B cell (primary cell): ENCODE measurements at regions not wholly inside any gene's neighbourhood (a gene's known extent, or its start where the extent isn't known, plus 50 kb on each side); places are given as distances from the start of the nearest gene placed in this dataset.

Source experiments
- ATAC-seq: fragments of 200-7000 bp; cut with Tn5 transposase; one replicate; pipeline ENCODE4 v1.10.0; 2021; ENCODE audit warnings: low read depth, mild to moderate bottlenecking, moderate number of reproducible peaks, moderate library complexity
- CTCF ChIA-PET: fragments of 350-600 bp; sonication (Branson Sonifier 250); formaldehyde crosslinking; loops from one replicate; lab custom pipeline; 2021; ENCODE audit warnings: antibody characterized with exemption, inconsistent platforms; lab: Charles Lee
- POLR2A ChIA-PET: fragments of 350-600 bp; sonication (Branson Sonifier 250); formaldehyde crosslinking; loops from one replicate; lab custom pipeline; 2021; ENCODE audit warnings: antibody characterized with exemption; lab: Charles Lee
- DNase-seq: peaks from one replicate; pipeline ENCODE4 v3.0.0; 2013
- H2AFZ ChIP-seq: 2 replicates; pipeline ENCODE4 v1.6.1; 2012; ENCODE audit warnings: mild to moderate bottlenecking, low read depth, low read length; ENCODE audit not compliant: insufficient read depth, poor library complexity, severe bottlenecking
- H3K27ac ChIP-seq, 2 donors: 1 replicate in 1 of 2; 2 replicates in 1 of 2; pipeline ENCODE4 v1.5.1; 2012 to 2013; ENCODE audit warnings: low read length in 2 of 2, mild to moderate bottlenecking in 2 of 2, moderate library complexity in 1 of 2
- H3K27me3 ChIP-seq, 4 experiments: fragments of 200-600 bp in 1 of 4; sonication (generic) in 1 of 4; replicated peaks in 1 of 4; 1 replicate in 2 of 4; 2 replicates in 2 of 4; pipeline versions ENCODE4 v1.6.1 to v1.7.0; 2013 to 2016; ENCODE audit warnings: low read length in 3 of 4, mild to moderate bottlenecking in 2 of 4, mixed read lengths in 1 of 4, moderate library complexity in 1 of 4; ENCODE audit not compliant: insufficient read depth in 4 of 4, control insufficient read depth in 3 of 4; ENCODE audit errors: control extremely low read depth in 1 of 4
- H3K36me3 ChIP-seq, 2 experiments: replicated peaks in 1 of 2; 1 replicate in 1 of 2; 2 replicates in 1 of 2; pipeline versions ENCODE4 v1.6.1 to v1.7.1; 2013; ENCODE audit warnings: low read length in 1 of 2; ENCODE audit not compliant: insufficient read depth in 2 of 2, control insufficient read depth in 1 of 2; ENCODE audit errors: control extremely low read depth in 1 of 2, extremely low read depth in 1 of 2
- H3K4me1 ChIP-seq, 2 donors: fragments of 200-600 bp in 1 of 2; sonication (generic) in 1 of 2; 1 replicate in 1 of 2; 2 replicates in 1 of 2; pipeline versions ENCODE4 v1.5.1 to v1.6.1; 2013 to 2017; ENCODE audit warnings: low read length in 2 of 2; ENCODE audit not compliant: control insufficient read depth in 2 of 2, insufficient read depth in 2 of 2
- H3K4me2 ChIP-seq: replicated peaks from 2 replicates; pipeline ENCODE3; 2012; ENCODE audit warnings: mild to moderate bottlenecking, low read depth, low read length; ENCODE audit not compliant: poor library complexity, severe bottlenecking
- H3K4me3 ChIP-seq, 5 experiments: fragments of 200-600 bp in 1 of 5; sonication (generic) in 1 of 5; 1 replicate in 3 of 5; 2 replicates in 2 of 5; pipeline versions ENCODE4 v1.5.1 to v1.7.0; 2011 to 2016; ENCODE audit warnings: low read length in 4 of 5, mild to moderate bottlenecking in 4 of 5, low read depth in 2 of 5, control low read depth in 1 of 5, moderate library complexity in 1 of 5; ENCODE audit not compliant: insufficient read depth in 1 of 5; ENCODE audit errors: control extremely low read depth in 1 of 5, extremely low read depth in 1 of 5
- H3K79me2 ChIP-seq: fragments of 200-600 bp; sonication (generic); one replicate; pipeline ENCODE4 v1.6.0; 2016; ENCODE audit warnings: low read length; ENCODE audit not compliant: control insufficient read depth, insufficient read depth
- H3K9ac ChIP-seq: fragments of 200-600 bp; sonication (generic); 2 replicates; pipeline ENCODE4 v1.6.1; 2017; ENCODE audit warnings: mild to moderate bottlenecking, low read length, moderate library complexity
- H3K9me3 ChIP-seq, 3 donors: one replicate each; pipeline versions ENCODE4 v1.6.1 to v1.7.1; 2013; ENCODE audit warnings: low read length in 2 of 3; ENCODE audit not compliant: control insufficient read depth in 2 of 3, insufficient read depth in 1 of 3; ENCODE audit errors: control extremely low read depth in 1 of 3
- H4K20me1 ChIP-seq: 2 replicates; pipeline ENCODE4 v1.6.0; 2012; ENCODE audit warnings: mild to moderate bottlenecking, low read length; ENCODE audit not compliant: insufficient read depth, control insufficient read depth, poor library complexity, severe bottlenecking
- H3K27ac Mint-ChIP-seq: one replicate; pipeline ENCODE4 v1.8.0; 2021; ENCODE audit warnings: mixed read lengths
- H3K27me3 Mint-ChIP-seq: one replicate; pipeline ENCODE4 v1.8.0; 2021; ENCODE audit warnings: mixed read lengths
- H3K4me1 Mint-ChIP-seq: one replicate; pipeline ENCODE4 v1.8.0; 2021; ENCODE audit warnings: mixed read lengths
- H3K4me3 Mint-ChIP-seq: one replicate; pipeline ENCODE4 v1.8.0; 2021; ENCODE audit warnings: mixed read lengths
- H3K9me3 Mint-ChIP-seq: one replicate; pipeline ENCODE4 v1.8.0; 2022; ENCODE audit warnings: mixed read lengths; ENCODE audit not compliant: insufficient read depth
- EZH2 ChIP-seq: IDR thresholded peaks from 2 replicates; pipeline ENCODE4 v1.6.1; 2012; ENCODE audit warnings: borderline replicate concordance, low read depth, mild to moderate bottlenecking, moderate library complexity, low read length; ENCODE audit not compliant: insufficient read depth, poor library complexity, severe bottlenecking
- WGBS: methylation state at CpG from one replicate; pipeline ENCODE4 v1.1.5; 2013; ENCODE audit warnings: missing lambda C conversion rate; ENCODE audit not compliant: insufficient coverage; 5-methylcytosine and 5-hydroxymethylcytosine counted together
- intact Hi-C: fragments of 100-400 bp; cut with micrococcal nuclease; formaldehyde crosslinking; loops from one replicate; pipeline ENCODE4 v1.10.0; 2022
- TF ChIP-seq, protein P1 (sequence below): fragments of 200-600 bp; IDR thresholded peaks from one replicate; pipeline ENCODE4 v1.8.0; 2022; ENCODE audit warnings: antibody characterized with exemption, mild to moderate bottlenecking

DNA sequence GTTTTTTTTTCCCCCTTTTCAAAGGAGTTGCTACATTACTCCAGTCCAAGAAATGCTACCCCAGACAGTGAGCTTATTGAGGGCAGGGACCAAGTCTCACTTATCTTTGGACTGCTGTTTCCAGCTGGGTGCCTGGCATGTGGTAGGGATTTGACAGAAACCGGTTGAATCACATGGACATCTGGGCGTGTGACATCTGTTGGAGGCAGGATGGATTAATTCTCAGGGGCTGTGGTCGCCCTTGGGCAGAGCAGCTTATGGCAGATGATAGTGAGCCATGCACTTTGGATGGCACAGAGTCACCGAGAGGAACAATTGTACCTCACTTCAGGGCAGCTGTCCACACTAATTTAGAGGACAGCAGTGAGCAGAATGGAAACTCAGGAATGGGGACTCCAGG is 254.6 kb upstream of the ID2 start:
- Histone ChIP-seq H4K20me1 (no peaks in the 10 kb centered on the region), H3K4me2 (no peak overlapping the region), H3K9ac (no peak overlapping the region), H3K4me1 (no peaks in the 10 kb centered on the region), H3K36me3 (no peaks in the 10 kb centered on the region), H3K9me3 (peaks cover 0 to 5% (median 0%) of the 10 kb centered on the region in 3 donors), H3K4me3 (no peak overlapping the region), H3K27ac (no peak overlapping the region), H3K27me3 (peaks cover 0 to 17% (median 4%) of the 10 kb centered on the region in 4 experiments), H2AFZ (no peak overlapping the region), H3K79me2 (no peaks in the 10 kb centered on the region)
- Mint-ChIP-seq H3K4me1 (peaks cover 2% of the 10 kb centered on the region), H3K27ac (no peak overlapping the region), H3K27me3 (peaks cover 40% of the 10 kb centered on the region), H3K4me3 (no peak overlapping the region), H3K9me3 (no peaks in the 10 kb centered on the region)
- CTCF ChIA-PET = no interaction called here
- WGBS = 93% methylated on average over 4 of the region's 4 CpGs
- no peak for TF ChIP-seq EZH2
- TF ChIP-seq, protein P1, sequence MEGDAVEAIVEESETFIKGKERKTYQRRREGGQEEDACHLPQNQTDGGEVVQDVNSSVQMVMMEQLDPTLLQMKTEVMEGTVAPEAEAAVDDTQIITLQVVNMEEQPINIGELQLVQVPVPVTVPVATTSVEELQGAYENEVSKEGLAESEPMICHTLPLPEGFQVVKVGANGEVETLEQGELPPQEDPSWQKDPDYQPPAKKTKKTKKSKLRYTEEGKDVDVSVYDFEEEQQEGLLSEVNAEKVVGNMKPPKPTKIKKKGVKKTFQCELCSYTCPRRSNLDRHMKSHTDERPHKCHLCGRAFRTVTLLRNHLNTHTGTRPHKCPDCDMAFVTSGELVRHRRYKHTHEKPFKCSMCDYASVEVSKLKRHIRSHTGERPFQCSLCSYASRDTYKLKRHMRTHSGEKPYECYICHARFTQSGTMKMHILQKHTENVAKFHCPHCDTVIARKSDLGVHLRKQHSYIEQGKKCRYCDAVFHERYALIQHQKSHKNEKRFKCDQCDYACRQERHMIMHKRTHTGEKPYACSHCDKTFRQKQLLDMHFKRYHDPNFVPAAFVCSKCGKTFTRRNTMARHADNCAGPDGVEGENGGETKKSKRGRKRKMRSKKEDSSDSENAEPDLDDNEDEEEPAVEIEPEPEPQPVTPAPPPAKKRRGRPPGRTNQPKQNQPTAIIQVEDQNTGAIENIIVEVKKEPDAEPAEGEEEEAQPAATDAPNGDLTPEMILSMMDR = no peak
- DNase-seq = no peak
- intact Hi-C loops = no loop called here
- no peak for ATAC-seq
- POLR2A ChIA-PET = no interaction called here

DNA sequence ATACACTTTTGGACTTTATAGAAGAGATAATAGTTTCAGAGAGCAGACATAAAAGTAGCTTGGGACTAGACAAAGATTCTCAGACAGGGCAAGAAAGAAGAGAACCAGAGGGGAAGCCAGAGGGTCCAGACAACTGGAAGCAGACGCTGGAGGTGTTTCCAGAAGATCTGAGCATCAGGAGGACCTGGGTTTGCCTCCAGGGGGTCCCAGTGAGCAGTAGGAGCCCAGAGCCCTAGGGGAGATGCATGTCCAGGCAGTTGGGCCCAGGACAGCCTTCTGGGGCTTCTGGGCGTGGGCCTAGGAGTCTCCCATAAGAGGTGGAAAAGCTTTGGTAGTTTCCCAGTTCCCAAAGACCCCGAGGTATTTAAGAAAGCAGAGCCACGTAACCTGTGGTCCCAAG is 251.2 kb upstream of the ID2 start:
- Mint-ChIP-seq H3K4me3 (no peak overlapping the region), H3K27me3 (peaks cover 21% of the 10 kb centered on the region), H3K4me1 (peaks cover 16% of the 10 kb centered on the region), H3K9me3 (no peaks in the 10 kb centered on the region), H3K27ac (no peak overlapping the region)
- DNase-seq = no peak
- no peaks in the 10 kb centered on the region for H4K20me1 ChIP-seq
- no peaks in the 10 kb centered on the region for H3K79me2 ChIP-seq
- CTCF ChIA-PET = interaction anchor here (0.5 to 1.4 kb wide), 3 partner anchors 9 to 265 kb away, joined by 3 read pairs; no protein-coding TSS in a partner anchor
- H3K27me3 ChIP-seq = peaks cover 0 to 5% (median 2%) of the 10 kb centered on the region in 4 experiments
- POLR2A ChIA-PET = no interaction called here
- peaks cover 0 to 5% (median 0%) of the 10 kb centered on the region in 3 donors for H3K9me3 ChIP-seq
- H3K36me3 ChIP-seq = no peaks in the 10 kb centered on the region
- 75% methylated on average over 4 of the region's 4 CpGs for WGBS
- intact Hi-C loops = no loop called here
- ATAC-seq = no peak
- H3K9ac ChIP-seq = no peak overlapping the region
- peaks cover 8 to 18% of the 10 kb centered on the region in 2 donors for H3K4me1 ChIP-seq
- no peak overlapping the region for H3K27ac ChIP-seq
- no peak overlapping the region for H2AFZ ChIP-seq
- no peak overlapping the region for H3K4me3 ChIP-seq
- no peak overlapping the region for H3K4me2 ChIP-seq
- TF ChIP-seq, protein P1 = no peak
- TF ChIP-seq EZH2 = no peak
